NCI-H2081 (cell line): ENCODE measurements at regions not wholly inside any gene's neighbourhood (a gene's known extent, or its start where the extent isn't known, plus 50 kb on each side); places are given as distances from the start of the nearest gene placed in this dataset.
"Not testable (repeated sequence)": the region's sequence is repeated elsewhere in the genome, so short reads cannot be mapped to it uniquely, and the experiment has no call there.

ENCODE experiments used
- DNase-seq, 2 experiments: peaks; one replicate each; lab custom pipeline; 2025; lab: John Stamatoyannopoulos, UW

DNA sequence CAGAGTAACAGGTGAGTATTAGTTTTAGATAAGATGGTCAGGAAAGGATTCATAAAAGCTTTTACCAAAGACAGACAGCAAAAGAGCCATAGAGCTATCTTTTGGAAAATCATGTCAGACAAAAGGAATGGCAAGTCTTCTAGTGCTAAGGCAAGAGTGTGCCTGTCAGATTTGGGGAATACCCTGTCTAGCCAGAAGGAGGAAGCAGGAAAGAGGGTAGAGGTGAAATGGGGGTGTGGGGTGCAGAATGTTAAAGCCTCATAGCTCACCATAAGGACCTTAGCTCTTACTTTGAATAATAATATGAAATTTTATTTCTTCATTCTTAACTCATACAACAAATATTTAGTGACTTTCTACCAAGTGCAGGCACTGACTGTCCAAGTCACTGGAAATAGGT lies 512.1 kb upstream of the ROBO2 start:
- DNase-seq: no peak

DNA sequence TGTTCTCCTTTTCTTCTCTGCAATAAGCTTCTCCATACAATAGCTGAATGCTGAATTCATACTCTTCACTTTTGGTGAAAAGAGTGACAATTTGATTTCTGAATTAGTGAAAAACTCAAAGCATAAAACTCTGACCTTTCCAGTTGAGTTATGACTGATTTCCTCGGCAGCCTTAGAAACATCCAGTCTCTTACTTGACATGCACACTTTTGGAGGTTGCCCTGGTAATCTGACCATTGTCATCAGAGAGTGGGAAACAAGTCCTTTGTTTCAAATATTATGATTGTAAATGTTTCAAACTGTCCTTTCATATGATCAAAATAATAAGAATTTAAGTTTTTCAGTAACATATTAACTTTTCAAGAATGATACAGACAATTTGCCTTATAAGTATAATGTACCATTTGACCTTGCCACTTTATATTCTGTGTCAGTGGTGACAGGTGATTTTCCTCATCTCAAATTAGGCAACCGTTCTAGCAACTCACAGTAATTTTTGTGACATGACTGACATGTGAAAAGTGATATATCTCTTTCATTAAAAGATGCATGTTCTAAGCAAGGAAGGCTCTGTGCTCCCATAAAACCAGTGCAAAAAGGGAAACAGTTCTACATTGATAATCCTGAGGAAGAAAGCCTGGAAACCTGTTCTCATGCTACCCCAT lies 507.6 kb upstream of the ROBO2 start:
- no peak for DNase-seq

DNA sequence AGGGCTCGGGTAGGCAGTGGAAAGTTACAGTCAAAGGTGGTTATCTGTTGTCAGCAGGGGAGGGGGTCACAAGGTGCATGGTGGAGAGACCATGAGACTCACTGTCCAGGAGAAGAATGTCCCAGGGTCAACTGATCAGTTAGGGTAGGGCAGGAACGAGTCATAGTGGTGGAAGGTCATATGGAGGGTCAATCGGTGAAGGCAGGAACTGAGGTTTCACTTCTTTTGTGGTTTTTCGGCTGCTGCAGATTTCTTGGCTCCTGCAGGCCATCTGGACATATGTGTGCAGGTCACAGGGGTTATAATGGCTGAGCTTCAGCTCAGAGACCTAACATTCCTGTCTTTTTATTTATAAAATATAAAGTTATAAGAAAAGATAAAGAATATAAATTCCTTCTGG lies 506.2 kb upstream of the ROBO2 start:
- not testable (repeated sequence) for DNase-seq

DNA sequence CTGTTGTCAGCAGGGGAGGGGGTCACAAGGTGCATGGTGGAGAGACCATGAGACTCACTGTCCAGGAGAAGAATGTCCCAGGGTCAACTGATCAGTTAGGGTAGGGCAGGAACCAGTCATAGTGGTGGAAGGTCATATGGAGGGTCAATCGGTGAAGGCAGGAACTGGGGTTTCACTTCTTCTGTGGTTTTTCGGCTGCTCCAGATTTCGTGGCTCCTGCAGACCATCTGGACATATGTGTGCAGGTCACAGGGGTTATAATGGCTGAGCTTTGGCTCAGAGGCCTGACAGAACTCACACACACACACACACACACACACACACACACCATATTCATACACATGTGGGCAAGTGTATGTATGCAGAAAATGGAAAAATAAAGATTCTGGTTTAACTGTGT lies 502.0 kb upstream of the ROBO2 start:
- not testable (repeated sequence) for DNase-seq

DNA sequence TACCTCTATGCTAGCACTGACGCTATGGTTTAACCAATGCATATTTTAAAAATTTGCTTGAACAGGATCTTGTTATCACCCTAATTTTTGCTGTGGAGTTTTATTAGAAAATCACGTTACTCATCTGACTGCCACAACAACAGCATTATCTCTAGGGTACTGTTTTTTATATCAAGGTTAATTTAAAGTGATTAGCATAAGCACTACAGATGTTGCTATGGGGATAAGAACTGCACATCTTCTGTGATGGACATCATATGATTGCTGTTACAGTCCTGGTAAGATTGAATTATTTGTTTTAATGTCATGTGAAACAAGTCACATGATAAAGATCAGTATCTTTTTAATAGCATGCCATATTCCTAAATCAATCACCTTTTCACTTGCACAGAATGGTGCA lies 492.2 kb upstream of the ROBO2 start:
- no peak for DNase-seq

DNA sequence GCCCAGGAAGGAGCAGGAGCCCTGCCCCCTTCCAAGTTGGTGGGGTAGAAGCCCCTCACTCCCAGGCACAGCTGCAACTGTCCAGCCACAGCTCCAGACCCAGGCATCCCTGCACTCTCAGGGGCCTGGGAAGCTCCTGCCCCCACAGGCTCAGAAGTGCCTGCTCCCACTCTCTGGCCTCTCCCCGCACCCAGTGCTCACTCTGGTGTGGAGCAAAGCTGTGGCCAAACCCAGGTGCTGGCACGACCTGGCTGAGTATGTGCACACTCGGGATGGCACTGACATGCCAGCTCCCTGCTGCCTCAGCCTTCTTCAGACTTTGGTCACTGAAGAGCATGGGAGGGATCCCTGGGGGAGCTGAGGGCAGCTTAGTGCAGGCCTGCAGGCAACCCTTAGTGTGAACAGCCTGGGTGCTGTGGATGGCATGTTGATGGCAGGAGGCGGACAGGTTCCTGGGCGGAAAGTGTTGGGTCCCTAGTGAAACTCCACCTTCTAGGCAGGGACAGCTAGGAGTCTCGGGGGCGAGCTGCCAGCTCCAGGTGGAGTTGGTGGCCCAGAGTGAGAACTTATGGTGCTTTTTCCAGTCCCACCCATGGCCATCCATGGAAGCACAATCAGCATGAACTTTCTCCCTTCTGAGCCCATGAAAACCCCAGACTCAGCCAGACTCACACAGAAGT lies 489.2 kb upstream of the ROBO2 start:
- no peak for DNase-seq

DNA sequence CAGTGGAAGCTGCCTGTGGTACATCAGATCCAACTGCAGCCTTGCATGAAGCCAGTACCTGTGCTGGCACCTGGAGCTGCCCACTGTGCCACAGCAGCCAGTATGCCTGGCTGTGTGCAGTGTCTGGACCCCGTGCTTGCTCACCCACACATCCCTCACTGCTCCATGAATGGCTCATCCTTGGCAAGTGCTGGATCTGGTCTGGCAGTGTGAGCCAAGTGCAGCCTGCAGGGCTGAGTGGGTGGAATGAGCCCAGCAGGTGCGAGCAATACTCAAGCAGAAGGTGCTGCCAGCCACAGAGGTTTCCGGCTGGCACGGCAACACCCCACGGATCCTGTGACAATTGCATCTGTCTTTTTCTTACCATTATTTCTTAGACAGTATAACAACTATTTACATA lies 488.2 kb upstream of the ROBO2 start:
- peak in 1 of 2 experiments; percentile 36 for DNase-seq

DNA sequence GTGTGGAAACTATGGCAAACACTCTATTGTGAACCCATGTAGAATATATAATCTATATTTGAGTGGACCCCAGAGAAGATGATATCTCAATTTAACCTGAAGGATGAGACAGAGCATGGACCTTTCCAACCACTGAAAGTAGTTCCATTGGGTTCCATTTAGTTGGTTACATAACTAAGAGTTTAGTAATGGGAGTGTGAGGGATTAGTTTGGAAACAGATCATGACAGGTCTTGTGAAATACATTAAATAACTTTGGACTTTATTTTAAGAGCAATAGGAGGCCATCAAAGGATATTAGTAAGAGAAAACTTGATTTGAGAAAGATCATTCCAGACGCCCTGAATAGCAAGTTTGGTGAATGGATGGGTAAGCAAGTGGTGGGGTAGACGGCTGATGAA lies 487.2 kb upstream of the ROBO2 start:
- no peak for DNase-seq

DNA sequence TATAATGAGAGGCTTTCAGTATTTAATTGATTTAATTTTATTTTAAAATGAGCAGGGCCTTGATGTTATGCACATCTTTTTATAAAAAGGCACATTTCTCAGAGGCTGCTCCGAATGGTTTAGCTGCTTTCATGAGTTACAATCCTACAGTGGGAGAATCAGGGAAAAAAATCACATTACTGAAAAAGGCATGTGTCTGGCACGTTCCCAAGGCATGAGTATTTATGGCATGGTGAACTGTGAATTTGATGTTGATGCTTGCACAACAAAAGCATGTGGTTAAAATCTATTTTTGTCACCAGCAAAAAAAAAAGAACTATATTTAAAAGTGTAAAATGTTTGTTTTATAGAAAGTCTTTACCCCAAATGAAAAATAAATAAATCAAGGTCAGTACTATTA lies 485.2 kb upstream of the ROBO2 start:
- peak in 1 of 2 experiments; percentile 3 for DNase-seq

DNA sequence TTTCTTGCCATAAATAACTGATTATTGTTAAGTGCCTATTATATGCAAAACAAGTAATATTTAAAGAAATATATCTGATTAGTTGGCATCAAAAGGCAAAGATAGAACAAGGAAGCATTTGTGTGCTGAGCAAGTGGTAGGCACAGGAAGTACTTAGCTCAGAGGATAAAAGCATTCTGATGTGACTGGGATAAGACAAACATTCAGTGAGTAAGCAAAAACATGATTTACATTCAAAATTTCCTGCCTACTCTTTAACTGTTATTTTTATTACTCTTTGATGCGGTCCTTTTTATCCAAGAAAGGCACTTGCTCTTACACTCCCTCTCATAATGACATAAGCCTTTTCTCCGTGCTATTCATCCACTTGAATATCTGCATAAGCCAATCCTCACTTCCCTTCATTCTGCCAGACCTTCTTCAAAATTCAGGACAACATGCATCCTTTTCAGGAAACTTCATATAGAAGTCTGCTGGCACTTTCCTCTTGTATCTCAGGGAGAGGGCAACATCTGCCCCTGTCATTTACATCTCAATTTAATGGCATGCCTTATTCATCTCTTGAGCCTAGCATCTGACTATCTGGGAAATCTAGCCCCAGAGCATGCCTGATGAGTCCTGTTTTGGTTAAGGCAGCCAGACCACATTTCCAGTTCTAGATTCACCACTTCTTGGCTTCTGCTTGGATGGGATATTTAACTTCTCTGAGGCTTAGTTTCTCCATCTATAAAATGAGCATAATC lies 478.2 kb upstream of the ROBO2 start:
- DNase-seq: peak in 1 of 2 experiments; percentile 2

DNA sequence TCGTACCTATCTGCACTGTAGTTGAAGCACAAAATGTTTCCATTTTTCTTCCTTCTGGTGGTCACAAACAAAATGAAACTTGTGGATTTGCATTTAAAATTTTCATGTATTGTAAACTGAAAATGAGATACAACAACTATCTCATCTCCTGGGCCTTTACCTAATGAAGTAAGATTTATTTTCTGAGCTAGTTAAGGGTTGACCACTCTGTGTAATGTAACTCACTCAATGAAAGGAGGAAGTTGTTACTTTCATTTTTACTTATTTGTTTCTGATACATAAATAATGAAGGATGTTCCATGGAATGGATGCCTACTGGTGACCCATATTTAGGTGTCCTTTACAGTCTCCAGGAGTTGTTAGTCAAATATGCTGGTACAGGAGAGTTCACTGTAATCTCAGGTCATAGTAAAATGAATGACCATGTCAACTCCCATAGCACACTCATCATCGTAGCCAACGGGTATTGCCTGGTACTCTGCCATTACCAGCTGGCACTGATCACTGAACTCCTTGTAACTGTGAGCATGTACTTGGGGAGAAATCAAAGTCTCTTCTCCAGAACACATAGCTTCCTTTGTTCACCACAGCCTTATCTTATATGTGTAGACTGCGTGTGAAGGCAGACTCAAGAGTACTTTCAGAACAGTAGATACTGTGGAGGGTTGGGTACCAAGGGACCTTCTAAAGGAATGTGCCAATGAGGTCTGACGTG lies 474.2 kb upstream of the ROBO2 start:
- no peak for DNase-seq

DNA sequence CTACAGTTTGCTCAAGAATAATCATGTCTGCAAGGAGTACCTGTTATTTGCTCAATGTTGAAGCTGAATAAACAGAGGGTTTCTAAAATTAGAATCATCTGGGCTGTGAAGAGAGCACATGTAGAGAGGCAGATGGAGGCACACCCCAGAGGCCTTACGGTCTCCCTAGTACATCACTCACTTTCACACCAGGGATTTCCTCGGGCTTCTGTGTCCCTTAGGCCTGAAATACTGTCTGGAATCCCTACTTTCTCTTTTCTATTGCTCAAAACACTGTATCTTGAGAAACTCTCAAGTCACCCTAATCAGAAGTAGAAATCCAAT lies 473.7 kb upstream of the ROBO2 start:
- DNase-seq: no peak

DNA sequence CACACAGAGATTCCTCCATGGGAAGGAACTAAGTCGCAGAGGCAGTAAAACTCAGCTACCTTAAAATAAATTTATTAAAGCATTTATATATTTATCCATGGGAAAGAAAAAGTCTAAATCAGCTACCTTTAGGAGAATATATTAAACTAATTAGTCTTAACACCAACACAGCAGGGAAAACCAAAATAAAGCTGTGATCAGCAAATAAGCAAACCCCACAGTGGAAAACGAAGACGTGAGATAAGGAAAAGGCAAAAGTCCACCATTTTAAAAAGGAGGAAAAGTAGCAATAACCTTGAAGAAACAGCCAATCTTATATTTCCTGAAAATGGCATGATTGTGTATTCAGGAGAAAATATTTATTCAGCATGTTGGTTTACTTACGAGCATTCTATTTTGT lies 473.0 kb upstream of the ROBO2 start:
- no peak for DNase-seq

DNA sequence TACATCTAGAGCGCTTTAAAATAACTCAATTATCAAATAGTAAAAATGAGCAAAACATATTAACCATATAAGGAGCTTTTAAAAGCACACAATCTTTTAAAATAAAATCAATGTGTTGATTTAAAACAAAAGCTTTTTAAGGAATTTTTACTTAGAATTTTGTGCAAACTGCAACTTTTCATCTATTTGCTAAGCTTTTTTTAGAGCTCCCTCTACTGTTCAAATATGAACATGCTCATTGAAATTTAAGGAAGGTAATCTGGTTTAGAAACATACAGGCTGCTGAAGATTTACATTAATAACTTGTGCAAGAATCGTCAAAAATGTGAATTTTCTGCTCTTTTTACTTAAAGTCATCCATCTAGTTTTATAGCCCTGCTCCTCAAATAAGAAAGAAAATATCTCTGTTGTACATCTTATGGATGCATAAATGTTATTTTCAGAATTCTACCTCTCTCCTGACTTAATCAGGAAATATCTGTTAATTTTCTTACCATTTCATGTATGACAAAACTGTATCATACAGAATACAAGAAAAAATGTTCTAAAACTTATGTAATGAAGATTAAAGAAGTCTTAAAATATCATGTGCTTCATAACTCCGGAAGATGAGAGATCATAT lies 469.4 kb upstream of the ROBO2 start:
- DNase-seq: peak in 1 of 2 experiments; percentile 14

DNA sequence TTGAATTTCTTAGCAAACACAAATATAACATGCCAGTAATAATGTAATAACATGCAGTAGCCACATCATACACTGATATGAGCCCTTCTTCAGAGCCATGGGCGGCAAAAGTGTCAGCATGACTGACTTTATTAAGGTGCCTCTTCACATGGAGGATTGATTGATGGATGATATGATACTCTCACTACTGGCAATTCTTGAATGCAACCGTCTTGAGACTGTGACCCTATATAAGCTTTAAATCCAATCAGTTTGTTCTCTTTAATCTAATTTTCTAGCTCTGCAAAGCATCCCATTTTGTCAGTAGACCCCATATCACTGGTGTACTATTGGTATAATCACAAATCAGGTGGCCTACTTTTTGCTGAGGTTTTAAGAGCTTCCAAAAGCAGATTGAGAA lies 463.7 kb upstream of the ROBO2 start:
- DNase-seq: no peak

DNA sequence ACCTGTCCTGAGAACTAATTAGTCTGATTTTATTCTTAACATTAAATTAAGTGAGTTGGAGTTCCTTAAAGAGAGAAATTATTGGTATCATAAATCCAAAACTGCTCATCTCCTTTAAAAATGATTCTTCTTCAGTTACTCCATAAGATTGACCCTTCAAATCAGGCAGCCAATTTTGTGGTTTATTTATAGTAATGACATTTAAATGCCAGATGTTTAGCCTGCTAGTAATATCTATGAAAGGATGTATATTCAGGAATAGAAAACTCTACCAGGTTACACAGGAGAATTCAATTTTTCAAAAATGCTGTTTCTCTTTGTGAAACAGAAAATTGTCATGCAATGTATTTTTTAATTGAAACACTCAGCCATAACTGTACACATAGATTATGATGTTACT lies 457.8 kb upstream of the ROBO2 start:
- DNase-seq: no peak

DNA sequence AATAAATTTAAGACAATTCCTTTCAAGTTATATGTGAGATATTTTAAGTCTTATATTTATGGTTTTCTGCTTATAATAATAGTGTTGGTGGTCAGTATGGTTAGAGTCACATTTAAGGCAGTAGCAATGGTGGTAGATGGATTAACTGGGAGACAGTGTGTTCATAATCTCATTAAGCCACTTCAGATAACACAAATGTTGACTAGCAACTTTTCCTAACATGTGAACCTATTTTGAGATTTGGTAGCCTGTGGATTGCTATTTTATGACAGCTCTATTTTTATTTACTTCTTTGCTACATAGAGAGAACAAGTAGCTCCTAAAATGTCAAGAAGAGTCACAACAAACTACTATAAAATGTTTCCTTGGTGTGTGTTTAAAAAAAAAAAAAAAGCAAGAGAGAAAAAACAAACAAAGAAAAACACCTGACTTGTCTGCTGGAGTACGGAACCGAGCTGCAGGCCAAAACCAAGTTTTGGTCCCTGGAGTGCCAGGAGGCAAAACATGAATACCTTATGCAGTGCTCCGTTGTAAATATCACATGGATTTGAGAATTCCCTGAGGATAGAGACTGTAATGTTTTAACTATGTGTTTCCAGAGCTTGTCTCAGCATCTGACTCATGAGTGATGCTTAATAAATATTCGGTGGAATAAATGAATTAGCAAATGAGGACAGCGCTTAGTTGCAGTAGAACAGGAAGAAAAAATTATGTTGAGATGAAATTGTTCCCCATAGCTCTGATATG lies 457.1 kb upstream of the ROBO2 start:
- no peak for DNase-seq

DNA sequence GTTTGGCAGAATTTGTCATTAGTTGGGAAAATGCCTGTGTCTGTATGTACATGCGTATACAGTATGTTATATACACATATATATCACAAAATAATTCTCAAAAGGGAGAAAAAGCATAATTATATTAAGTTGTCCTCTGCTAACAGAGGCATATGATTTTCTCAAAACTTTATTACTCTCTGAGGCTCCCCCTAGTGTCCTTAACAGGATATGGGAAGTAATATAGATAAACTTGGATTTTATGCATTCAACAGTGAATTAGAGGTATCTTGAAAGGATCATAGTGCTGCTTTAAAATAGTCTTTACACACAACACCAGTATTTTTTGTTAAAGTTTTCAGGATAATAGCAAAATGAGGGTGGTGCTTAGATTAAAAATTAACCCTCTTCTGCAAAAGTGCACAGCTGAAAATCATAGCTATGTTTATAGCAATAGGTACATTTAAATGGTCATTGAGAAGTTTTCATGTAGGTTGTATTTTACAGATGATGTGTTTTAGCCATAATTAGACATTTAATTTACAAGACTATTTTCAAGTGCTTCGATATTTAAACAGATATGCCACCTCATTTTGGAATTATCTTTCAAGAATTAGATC lies 454.0 kb upstream of the ROBO2 start:
- DNase-seq: peak; percentile 3 to 19

DNA sequence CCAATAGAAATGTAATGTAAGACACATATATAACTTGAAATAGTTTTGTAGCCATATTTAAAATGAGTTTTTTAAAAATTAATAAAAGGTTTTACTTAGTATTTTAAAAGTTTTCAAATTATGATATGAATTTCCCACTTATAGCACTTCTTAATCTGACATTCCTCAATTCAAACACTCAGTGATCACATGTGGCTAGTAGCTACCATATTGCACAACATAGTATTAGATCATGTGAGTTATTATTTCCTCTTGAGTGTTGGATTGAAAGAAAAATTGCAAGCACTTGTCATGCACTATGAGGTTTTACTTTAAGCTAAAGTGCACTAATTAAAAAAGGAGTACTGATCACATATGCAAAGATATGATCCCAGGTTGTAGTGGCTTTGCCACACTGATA lies 453.4 kb upstream of the ROBO2 start:
- no peak for DNase-seq

DNA sequence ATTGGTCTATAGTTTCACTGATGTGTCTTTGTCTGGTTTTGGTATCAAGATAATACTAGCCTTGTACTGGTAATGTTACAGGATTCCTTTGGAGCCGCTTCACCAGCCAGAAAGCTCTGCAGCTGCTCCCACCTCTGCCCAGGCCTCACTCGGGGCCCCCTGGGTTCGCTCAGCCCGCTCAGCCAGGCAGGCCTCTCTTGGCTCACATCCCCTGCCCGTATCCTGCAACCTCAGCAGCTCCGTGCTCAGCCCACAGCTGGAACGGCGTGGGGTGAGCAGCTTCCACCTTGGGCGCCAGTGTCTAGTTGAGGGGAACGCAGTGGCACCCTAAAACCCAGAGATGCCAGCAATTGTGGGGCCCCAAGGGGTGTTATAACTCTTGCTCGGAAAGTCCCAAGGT lies 429.7 kb upstream of the ROBO2 start:
- DNase-seq: no peak

DNA sequence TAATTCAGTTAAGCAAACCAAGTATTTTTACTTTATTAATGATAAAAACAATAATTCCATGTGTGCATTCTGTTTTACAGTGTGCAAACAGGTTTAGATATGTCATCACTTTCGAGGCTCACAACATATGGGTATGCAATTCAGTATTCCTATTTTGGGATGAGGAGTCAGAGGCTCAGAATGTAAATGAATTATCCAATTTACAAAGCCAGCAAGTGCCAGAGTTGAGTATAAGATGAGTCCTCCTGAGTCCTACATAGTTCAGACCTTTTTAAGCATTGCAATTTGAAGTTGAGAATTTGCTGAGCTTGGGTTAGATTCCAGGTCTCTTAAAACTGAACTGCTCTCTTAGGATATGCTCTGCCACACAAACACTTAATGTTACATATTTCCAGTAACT lies 424.2 kb upstream of the ROBO2 start:
- DNase-seq: no peak
